Liver (tissue), 8 donors: ENCODE measurements at regions not wholly inside any gene's neighbourhood (a gene's known extent, or its start where the extent isn't known, plus 50 kb on each side); places are given as distances from the start of the nearest gene placed in this dataset.

ENCODE experiments used
- DNase-seq: peaks from one replicate; pipeline ENCODE4 v3.0.0-alpha.2; 2017; ENCODE audit warnings: low spot score
- H3K27ac ChIP-seq, 2 donors: one replicate each; pipeline ENCODE4 v1.7.0; 2013; ENCODE audit warnings: inconsistent platforms in 2 of 2, low read length in 2 of 2, control low read depth in 1 of 2, low read depth in 1 of 2, mild to moderate bottlenecking in 1 of 2
- H3K27me3 ChIP-seq, 4 donors: one replicate each; pipeline versions ENCODE4 v1.6.1 to v1.7.0; 2013; ENCODE audit warnings: low read length in 3 of 4, inconsistent platforms in 1 of 4, mild to moderate bottlenecking in 1 of 4, moderate library complexity in 1 of 4; ENCODE audit not compliant: control insufficient read depth in 4 of 4, insufficient read depth in 4 of 4
- H3K36me3 ChIP-seq, 4 donors: one replicate each; pipeline versions ENCODE4 v1.6.1 to v1.7.0; 2013; ENCODE audit warnings: low read length in 3 of 4, mild to moderate bottlenecking in 3 of 4, low read depth in 1 of 4, moderate library complexity in 1 of 4; ENCODE audit not compliant: control insufficient read depth in 4 of 4, insufficient read depth in 3 of 4
- H3K4me1 ChIP-seq, 4 donors: one replicate each; pipeline versions ENCODE4 v1.6.1 to v1.7.0; 2013; ENCODE audit warnings: low read length in 3 of 4, mild to moderate bottlenecking in 3 of 4, moderate library complexity in 1 of 4; ENCODE audit not compliant: control insufficient read depth in 4 of 4, insufficient read depth in 4 of 4
- H3K4me3 ChIP-seq, 3 donors: one replicate each; pipeline versions ENCODE4 v1.6.1 to v1.7.0; 2013; ENCODE audit warnings: low read length in 3 of 3, control low read depth in 1 of 3, low read depth in 1 of 3, mild to moderate bottlenecking in 1 of 3
- H3K9ac ChIP-seq, 2 donors: one replicate each; pipeline ENCODE4 v1.7.0; 2013; ENCODE audit warnings: low read length in 2 of 2, mild to moderate bottlenecking in 2 of 2, moderate library complexity in 2 of 2, control low read depth in 1 of 2, low read depth in 1 of 2
- H3K9me3 ChIP-seq, 4 donors: one replicate each; pipeline versions ENCODE4 v1.6.1 to v1.7.0; 2013; ENCODE audit warnings: low read length in 3 of 4; ENCODE audit not compliant: control insufficient read depth in 4 of 4
- ATF3 ChIP-seq: IDR thresholded peaks from 2 replicates; pipeline ENCODE4 v1.6.1; 2016; ENCODE audit warnings: antibody characterized with exemption
- CTCF ChIP-seq: fragments of 150-350 bp; IDR thresholded peaks from 2 replicates; pipeline ENCODE4 v1.5.1; 2017; ENCODE audit warnings: improper control_type of control experiment, low read depth, low read length; ENCODE audit not compliant: missing input control
- EGR1 ChIP-seq, 2 donors: IDR thresholded peaks; 2 replicates each; pipeline ENCODE4 v1.6.1; 2016 to 2018; ENCODE audit warnings: antibody characterized with exemption in 2 of 2, low read depth in 2 of 2
- FOXA1 ChIP-seq: IDR thresholded peaks from 2 replicates; pipeline ENCODE4 v1.6.1; 2016; ENCODE audit warnings: antibody characterized with exemption
- FOXA2 ChIP-seq: IDR thresholded peaks from 2 replicates; pipeline ENCODE4 v1.6.1; 2016; ENCODE audit warnings: antibody characterized with exemption
- GABPA ChIP-seq, 2 donors: IDR thresholded peaks in 1 of 2; conservative IDR thresholded peaks in 1 of 2; 2 replicates each; pipeline ENCODE4 v1.6.1; 2016; ENCODE audit warnings: antibody characterized with exemption in 2 of 2, mild to moderate bottlenecking in 1 of 2, moderate library complexity in 1 of 2
- HNF4A ChIP-seq, 2 donors: conservative IDR thresholded peaks; 2 replicates each; pipeline ENCODE4 v1.6.1; 2016; ENCODE audit warnings: antibody characterized with exemption in 2 of 2, mild to moderate bottlenecking in 2 of 2
- HNF4G ChIP-seq: IDR thresholded peaks from 2 replicates; pipeline ENCODE4 v1.6.1; 2016; ENCODE audit warnings: antibody characterized with exemption
- JUND ChIP-seq, 2 donors: IDR thresholded peaks; 2 replicates each; pipeline ENCODE4 v1.6.1; 2016; ENCODE audit warnings: antibody characterized with exemption in 2 of 2
- MAX ChIP-seq: IDR thresholded peaks from 2 replicates; pipeline ENCODE4 v1.6.1; 2016; ENCODE audit warnings: antibody characterized with exemption
- NR2F2 ChIP-seq: IDR thresholded peaks from 2 replicates; pipeline ENCODE4 v1.6.1; 2016; ENCODE audit warnings: antibody characterized with exemption
- RAD21 ChIP-seq, 2 donors: IDR thresholded peaks; 2 replicates each; pipeline ENCODE4 v1.6.1; 2016; ENCODE audit warnings: antibody characterized with exemption in 2 of 2, mild to moderate bottlenecking in 2 of 2
- RXRA ChIP-seq, 2 donors: IDR thresholded peaks; 2 replicates each; pipeline ENCODE4 v1.6.1; 2017 to 2018; ENCODE audit warnings: antibody characterized with exemption in 2 of 2, mild to moderate bottlenecking in 1 of 2
- SP1 ChIP-seq: IDR thresholded peaks from 2 replicates; pipeline ENCODE4 v1.6.1; 2018; ENCODE audit warnings: antibody characterized with exemption, mild to moderate bottlenecking
- TAF1 ChIP-seq: conservative IDR thresholded peaks from 2 replicates; pipeline ENCODE4 v1.6.1; 2016; ENCODE audit warnings: antibody characterized with exemption, mild to moderate bottlenecking
- YY1 ChIP-seq: IDR thresholded peaks from 2 replicates; pipeline ENCODE4 v1.6.1; 2016; ENCODE audit warnings: antibody characterized with exemption, mild to moderate bottlenecking
- WGBS: extraction: QIAGEN DNeasy Blood & Tissue Kit; methylation state at CpG from one replicate; pipeline ENCODE4 v1.1.7; 2013; 5-methylcytosine and 5-hydroxymethylcytosine counted together
- TF ChIP-seq, protein P1 (sequence below): IDR thresholded peaks from 2 replicates; pipeline ENCODE4 v1.6.1; 2016; ENCODE audit warnings: antibody characterized with exemption
- TF ChIP-seq, protein P2 (sequence below): IDR thresholded peaks from 2 replicates; pipeline ENCODE4 v1.6.1; 2016; ENCODE audit warnings: antibody characterized with exemption, mild to moderate bottlenecking
- donor health status: healthy.
- donor health status: healthy.
- donor health status: healthy.
- donor health status: healthy.
- donor health status: healthy.

- no peak overlapping the region for H3K4me3 ChIP-seq
- TF ChIP-seq MAX (no peak), FOXA1 (no peak), GABPA (IDR thresholded peaks at IDR 0.05 in 1 of 2, conservative IDR thresholded peaks at IDR 0.05 in 1 of 2) (no peak), HNF4A (conservative IDR thresholded peaks at IDR 0.05) (no peak), HNF4G (no peak), CTCF (no peak), FOXA2 (no peak), RXRA (IDR thresholded peaks at IDR 0.05) (no peak), JUND (IDR thresholded peaks at IDR 0.05) (no peak), SP1 (no peak), YY1 (no peak), EGR1 (IDR thresholded peaks at IDR 0.05; ENCODE audit: low read depth in 2 of 2) (no peak), TAF1 (no peak), RAD21 (IDR thresholded peaks at IDR 0.05) (no peak), ATF3 (no peak), NR2F2 (no peak)
- TF ChIP-seq, protein P1, sequence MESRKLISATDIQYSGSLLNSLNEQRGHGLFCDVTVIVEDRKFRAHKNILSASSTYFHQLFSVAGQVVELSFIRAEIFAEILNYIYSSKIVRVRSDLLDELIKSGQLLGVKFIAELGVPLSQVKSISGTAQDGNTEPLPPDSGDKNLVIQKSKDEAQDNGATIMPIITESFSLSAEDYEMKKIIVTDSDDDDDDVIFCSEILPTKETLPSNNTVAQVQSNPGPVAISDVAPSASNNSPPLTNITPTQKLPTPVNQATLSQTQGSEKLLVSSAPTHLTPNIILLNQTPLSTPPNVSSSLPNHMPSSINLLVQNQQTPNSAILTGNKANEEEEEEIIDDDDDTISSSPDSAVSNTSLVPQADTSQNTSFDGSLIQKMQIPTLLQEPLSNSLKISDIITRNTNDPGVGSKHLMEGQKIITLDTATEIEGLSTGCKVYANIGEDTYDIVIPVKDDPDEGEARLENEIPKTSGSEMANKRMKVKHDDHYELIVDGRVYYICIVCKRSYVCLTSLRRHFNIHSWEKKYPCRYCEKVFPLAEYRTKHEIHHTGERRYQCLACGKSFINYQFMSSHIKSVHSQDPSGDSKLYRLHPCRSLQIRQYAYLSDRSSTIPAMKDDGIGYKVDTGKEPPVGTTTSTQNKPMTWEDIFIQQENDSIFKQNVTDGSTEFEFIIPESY, result no peak
- TF ChIP-seq, protein P2, sequence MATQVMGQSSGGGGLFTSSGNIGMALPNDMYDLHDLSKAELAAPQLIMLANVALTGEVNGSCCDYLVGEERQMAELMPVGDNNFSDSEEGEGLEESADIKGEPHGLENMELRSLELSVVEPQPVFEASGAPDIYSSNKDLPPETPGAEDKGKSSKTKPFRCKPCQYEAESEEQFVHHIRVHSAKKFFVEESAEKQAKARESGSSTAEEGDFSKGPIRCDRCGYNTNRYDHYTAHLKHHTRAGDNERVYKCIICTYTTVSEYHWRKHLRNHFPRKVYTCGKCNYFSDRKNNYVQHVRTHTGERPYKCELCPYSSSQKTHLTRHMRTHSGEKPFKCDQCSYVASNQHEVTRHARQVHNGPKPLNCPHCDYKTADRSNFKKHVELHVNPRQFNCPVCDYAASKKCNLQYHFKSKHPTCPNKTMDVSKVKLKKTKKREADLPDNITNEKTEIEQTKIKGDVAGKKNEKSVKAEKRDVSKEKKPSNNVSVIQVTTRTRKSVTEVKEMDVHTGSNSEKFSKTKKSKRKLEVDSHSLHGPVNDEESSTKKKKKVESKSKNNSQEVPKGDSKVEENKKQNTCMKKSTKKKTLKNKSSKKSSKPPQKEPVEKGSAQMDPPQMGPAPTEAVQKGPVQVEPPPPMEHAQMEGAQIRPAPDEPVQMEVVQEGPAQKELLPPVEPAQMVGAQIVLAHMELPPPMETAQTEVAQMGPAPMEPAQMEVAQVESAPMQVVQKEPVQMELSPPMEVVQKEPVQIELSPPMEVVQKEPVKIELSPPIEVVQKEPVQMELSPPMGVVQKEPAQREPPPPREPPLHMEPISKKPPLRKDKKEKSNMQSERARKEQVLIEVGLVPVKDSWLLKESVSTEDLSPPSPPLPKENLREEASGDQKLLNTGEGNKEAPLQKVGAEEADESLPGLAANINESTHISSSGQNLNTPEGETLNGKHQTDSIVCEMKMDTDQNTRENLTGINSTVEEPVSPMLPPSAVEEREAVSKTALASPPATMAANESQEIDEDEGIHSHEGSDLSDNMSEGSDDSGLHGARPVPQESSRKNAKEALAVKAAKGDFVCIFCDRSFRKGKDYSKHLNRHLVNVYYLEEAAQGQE, result no peak
- no peaks in the 10 kb centered on the region for H3K4me1 ChIP-seq
- H3K27ac ChIP-seq, result no peak overlapping the region
- no peaks in the 10 kb centered on the region for H3K27me3 ChIP-seq
- no peak overlapping the region for H3K9ac ChIP-seq
- no peak for DNase-seq
- 56% methylated on average over 2 of the region's 2 CpGs for WGBS
- H3K9me3 ChIP-seq, result no peaks in the 10 kb centered on the region
- no peaks in the 10 kb centered on the region for H3K36me3 ChIP-seq
Observed at GRCh38 chr21:19830446-19830845, 1167.8 kb upstream of the NCAM2 start.

DNA sequence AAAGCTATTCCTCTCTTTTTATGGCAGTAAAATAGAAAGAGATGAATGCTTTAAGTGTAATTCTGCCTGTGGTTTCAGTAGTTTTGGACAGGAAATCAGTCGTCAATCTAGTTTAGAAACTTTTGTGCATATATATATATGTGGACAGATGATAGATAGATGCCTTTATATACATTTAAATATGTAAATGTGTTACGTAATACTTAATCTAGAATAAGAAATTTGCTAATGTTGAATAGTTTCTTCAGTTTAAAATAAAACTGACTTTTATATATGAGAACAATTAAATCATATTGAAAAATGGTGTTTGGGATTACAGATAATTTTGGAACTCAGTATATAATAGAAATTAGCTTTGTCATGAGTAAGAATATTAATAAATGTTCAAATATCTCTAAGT lies 1165.7 kb upstream of the NCAM2 start:
- H3K36me3 ChIP-seq, result no peaks in the 10 kb centered on the region
- H3K9me3 ChIP-seq, result no peaks in the 10 kb centered on the region
- no peaks in the 10 kb centered on the region for H3K27me3 ChIP-seq
- no peak for DNase-seq
- H3K27ac ChIP-seq, result no peak overlapping the region
- TF ChIP-seq FOXA1 (no peak), NR2F2 (no peak), HNF4A (conservative IDR thresholded peaks at IDR 0.05) (no peak), MAX (no peak), RAD21 (IDR thresholded peaks at IDR 0.05) (no peak), GABPA (IDR thresholded peaks at IDR 0.05 in 1 of 2, conservative IDR thresholded peaks at IDR 0.05 in 1 of 2) (no peak), ATF3 (no peak), TAF1 (no peak), FOXA2 (no peak), EGR1 (IDR thresholded peaks at IDR 0.05; ENCODE audit: low read depth in 2 of 2) (no peak), HNF4G (no peak), SP1 (no peak), CTCF (no peak), RXRA (IDR thresholded peaks at IDR 0.05) (no peak)
- no peaks in the 10 kb centered on the region for H3K4me1 ChIP-seq
- WGBS, result 70% methylated on average over 2 of the region's 2 CpGs
- H3K9ac ChIP-seq, result no peak overlapping the region
- no peak overlapping the region for H3K4me3 ChIP-seq
